Panc1 (cell line): ENCODE measurements at regions not wholly inside any gene's neighbourhood (a gene's known extent, or its start where the extent isn't known, plus 50 kb on each side); places are given as distances from the start of the nearest gene placed in this dataset.

Experiments used
- ATAC-seq: fragments of 200-7000 bp; cut with Tn5 transposase; 2 replicates; pipeline ENCODE4 v1.9.1; 2020; ENCODE audit warnings: mild to moderate bottlenecking, moderate library complexity
- BruUV-seq: library from RNA; stranded (reverse); fragments of 400-500 nt; replicated peaks from 2 replicates; lab custom pipeline; 2021; lab: Mats Ljungman, UMichigan
- CTCF ChIA-PET: fragments of 300-600 bp; sonication (Branson Sonifier 250); formaldehyde crosslinking; loops from one replicate; lab custom pipeline; 2022; ENCODE audit warnings: antibody characterized with exemption; lab: Charles Lee
- POLR2A ChIA-PET: fragments of 300-600 bp; sonication (Branson Sonifier 250); formaldehyde crosslinking; loops from one replicate; lab custom pipeline; 2022; ENCODE audit warnings: antibody characterized with exemption; lab: Charles Lee
- DNase-seq: peaks from one replicate; pipeline ENCODE4 v3.0.0-alpha.2; 2010; ENCODE audit warnings: low read depth, low spot score
- H3K27ac ChIP-seq: 2 replicates; pipeline ENCODE4 v1.5.1; 2011; ENCODE audit warnings: mild to moderate bottlenecking, low read length, inconsistent platforms
- H3K27me3 ChIP-seq: fragments of 200-500 bp; sonication (Bioruptor generic); 2 replicates; pipeline ENCODE4 v1.6.0; 2014; ENCODE audit warnings: low read length, inconsistent platforms; ENCODE audit not compliant: control insufficient read depth, insufficient read depth
- H3K36me3 ChIP-seq: fragments of 200-500 bp; sonication (Bioruptor generic); 2 replicates; pipeline ENCODE4 v1.5.1; 2014; ENCODE audit warnings: inconsistent platforms, mild to moderate bottlenecking, low read length, moderate library complexity; ENCODE audit not compliant: control insufficient read depth, insufficient read depth
- H3K4me1 ChIP-seq: 2 replicates; pipeline ENCODE4 v1.5.1; 2011; ENCODE audit warnings: inconsistent platforms, mild to moderate bottlenecking, low read length, moderate library complexity; ENCODE audit not compliant: control insufficient read depth, insufficient read depth
- H3K4me3 ChIP-seq, 2 experiments: 2 replicates each; pipeline ENCODE4 v1.5.1; 2011 to 2012; ENCODE audit warnings: low read depth in 2 of 2, low read length in 2 of 2, mild to moderate bottlenecking in 2 of 2, inconsistent platforms in 1 of 2, moderate library complexity in 1 of 2
- H3K9me3 ChIP-seq: fragments of 200-500 bp; sonication (Bioruptor generic); 2 replicates; pipeline ENCODE4 v1.5.1; 2014; ENCODE audit warnings: low read depth, mild to moderate bottlenecking, inconsistent platforms, low read length, moderate library complexity; ENCODE audit not compliant: control insufficient read depth, insufficient read depth
- POLR2AphosphoS5 ChIP-seq: IDR thresholded peaks from 2 replicates; pipeline ENCODE4 v1.6.1; 2012; ENCODE audit warnings: mild to moderate bottlenecking, low read depth, low read length, moderate library complexity
- SIN3A ChIP-seq: IDR thresholded peaks from 2 replicates; pipeline ENCODE4 v1.6.1; 2012; ENCODE audit warnings: low read depth, mild to moderate bottlenecking, low read length, moderate library complexity, borderline replicate concordance; ENCODE audit not compliant: insufficient read depth
- TCF7L2 ChIP-seq: IDR thresholded peaks from 2 replicates; pipeline ENCODE4 v1.6.1; 2011; ENCODE audit warnings: mild to moderate bottlenecking, low read depth, low read length, inconsistent platforms
- in situ Hi-C: cut with HindIII; loops from 2 replicates; pipeline ENCODE4 v1.10.0; 2016; ENCODE audit warnings: low sequenced_read_pairs, low pct_unique_long_range_greater_than_20kb
- intact Hi-C: fragments of 100-400 bp; cut with micrococcal nuclease; formaldehyde crosslinking; loops from one replicate; pipeline ENCODE4 v1.10.0; 2022; ENCODE audit not compliant: unreplicated experiment
- TF ChIP-seq, protein P1 (sequence below): fragments of 450-650 bp; IDR thresholded peaks from 2 replicates; pipeline ENCODE4 v1.5.1; 2017; ENCODE audit warnings: mild to moderate bottlenecking
- TF ChIP-seq, protein P2 (sequence below), 2 experiments: IDR thresholded peaks; 2 replicates each; pipeline ENCODE4 v1.6.1; 2011 to 2012; ENCODE audit warnings: low read depth in 2 of 2, control low read depth in 1 of 2, low read length in 1 of 2, mild to moderate bottlenecking in 1 of 2, moderate library complexity in 1 of 2; ENCODE audit not compliant: insufficient read depth in 1 of 2

DNA sequence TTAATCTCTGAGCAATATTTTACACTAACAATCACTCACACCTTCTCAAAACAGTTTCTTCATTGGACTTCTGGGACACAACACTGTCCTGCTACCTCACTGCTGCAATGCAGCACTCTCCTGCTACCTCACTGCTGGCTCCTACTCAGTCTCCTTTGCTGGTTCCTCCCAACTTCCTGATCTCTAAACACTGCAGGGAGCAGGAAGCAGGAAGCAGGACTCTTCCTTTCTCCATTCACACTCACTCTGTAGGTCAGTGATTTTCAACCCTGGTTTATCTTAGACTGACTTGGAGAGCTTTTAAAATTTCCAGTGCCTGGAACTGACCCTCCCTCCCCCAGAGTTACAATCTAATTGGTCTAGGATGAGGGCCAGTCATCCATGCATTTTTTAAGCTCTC is 243.4 kb upstream of the RBBP8 start:
- Histone ChIP-seq H3K9me3 (no peaks in the 10 kb centered on the region), H3K4me1 (no peaks in the 10 kb centered on the region), H3K4me3 (no peak overlapping the region), H3K36me3 (no peaks in the 10 kb centered on the region), H3K27ac (no peak overlapping the region), H3K27me3 (peaks cover 2% of the 10 kb centered on the region; the same call in 1 of the 2 replicates)
- TF ChIP-seq SIN3A (no peak), POLR2AphosphoS5 (no peak), TCF7L2 (no peak)
- TF ChIP-seq, protein P1, sequence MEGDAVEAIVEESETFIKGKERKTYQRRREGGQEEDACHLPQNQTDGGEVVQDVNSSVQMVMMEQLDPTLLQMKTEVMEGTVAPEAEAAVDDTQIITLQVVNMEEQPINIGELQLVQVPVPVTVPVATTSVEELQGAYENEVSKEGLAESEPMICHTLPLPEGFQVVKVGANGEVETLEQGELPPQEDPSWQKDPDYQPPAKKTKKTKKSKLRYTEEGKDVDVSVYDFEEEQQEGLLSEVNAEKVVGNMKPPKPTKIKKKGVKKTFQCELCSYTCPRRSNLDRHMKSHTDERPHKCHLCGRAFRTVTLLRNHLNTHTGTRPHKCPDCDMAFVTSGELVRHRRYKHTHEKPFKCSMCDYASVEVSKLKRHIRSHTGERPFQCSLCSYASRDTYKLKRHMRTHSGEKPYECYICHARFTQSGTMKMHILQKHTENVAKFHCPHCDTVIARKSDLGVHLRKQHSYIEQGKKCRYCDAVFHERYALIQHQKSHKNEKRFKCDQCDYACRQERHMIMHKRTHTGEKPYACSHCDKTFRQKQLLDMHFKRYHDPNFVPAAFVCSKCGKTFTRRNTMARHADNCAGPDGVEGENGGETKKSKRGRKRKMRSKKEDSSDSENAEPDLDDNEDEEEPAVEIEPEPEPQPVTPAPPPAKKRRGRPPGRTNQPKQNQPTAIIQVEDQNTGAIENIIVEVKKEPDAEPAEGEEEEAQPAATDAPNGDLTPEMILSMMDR, result no peak
- TF ChIP-seq, protein P2, sequence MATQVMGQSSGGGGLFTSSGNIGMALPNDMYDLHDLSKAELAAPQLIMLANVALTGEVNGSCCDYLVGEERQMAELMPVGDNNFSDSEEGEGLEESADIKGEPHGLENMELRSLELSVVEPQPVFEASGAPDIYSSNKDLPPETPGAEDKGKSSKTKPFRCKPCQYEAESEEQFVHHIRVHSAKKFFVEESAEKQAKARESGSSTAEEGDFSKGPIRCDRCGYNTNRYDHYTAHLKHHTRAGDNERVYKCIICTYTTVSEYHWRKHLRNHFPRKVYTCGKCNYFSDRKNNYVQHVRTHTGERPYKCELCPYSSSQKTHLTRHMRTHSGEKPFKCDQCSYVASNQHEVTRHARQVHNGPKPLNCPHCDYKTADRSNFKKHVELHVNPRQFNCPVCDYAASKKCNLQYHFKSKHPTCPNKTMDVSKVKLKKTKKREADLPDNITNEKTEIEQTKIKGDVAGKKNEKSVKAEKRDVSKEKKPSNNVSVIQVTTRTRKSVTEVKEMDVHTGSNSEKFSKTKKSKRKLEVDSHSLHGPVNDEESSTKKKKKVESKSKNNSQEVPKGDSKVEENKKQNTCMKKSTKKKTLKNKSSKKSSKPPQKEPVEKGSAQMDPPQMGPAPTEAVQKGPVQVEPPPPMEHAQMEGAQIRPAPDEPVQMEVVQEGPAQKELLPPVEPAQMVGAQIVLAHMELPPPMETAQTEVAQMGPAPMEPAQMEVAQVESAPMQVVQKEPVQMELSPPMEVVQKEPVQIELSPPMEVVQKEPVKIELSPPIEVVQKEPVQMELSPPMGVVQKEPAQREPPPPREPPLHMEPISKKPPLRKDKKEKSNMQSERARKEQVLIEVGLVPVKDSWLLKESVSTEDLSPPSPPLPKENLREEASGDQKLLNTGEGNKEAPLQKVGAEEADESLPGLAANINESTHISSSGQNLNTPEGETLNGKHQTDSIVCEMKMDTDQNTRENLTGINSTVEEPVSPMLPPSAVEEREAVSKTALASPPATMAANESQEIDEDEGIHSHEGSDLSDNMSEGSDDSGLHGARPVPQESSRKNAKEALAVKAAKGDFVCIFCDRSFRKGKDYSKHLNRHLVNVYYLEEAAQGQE (IDR thresholded peaks at IDR 0.05; ENCODE audit: insufficient read depth in 1 of 2, low read depth in 2 of 2, low read length in 1 of 2), result no peak
- DNase-seq, result no peak
- ChIA-PET POLR2A (no interaction called here), CTCF (no interaction called here)
- no TSS peak for BruUV-seq
- intact Hi-C loops, result no loop called here
- ATAC-seq, result no peak
- in situ Hi-C loops, result no loop called here

DNA sequence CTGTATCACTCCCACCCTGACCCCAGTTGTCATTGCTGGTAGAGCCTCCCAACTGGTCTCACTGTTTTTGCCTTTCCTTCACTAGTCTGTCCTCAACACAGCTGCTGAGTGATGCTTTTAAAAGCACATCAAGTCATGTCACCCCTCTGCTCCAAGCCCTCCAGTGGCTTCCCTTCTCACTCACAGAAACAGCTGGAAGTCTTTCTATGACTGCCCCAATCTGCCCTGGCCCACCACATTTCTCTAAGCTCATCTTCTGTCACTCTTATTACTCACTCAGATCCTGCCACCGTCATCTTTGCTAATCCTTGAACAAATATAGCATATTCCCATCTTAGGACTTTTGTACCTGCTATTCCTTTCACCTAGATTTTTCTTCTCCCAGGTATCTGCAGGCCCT is 242.6 kb upstream of the RBBP8 start:
- Histone ChIP-seq H3K9me3 (no peaks in the 10 kb centered on the region), H3K4me3 (no peak overlapping the region), H3K27ac (no peak overlapping the region), H3K27me3 (peaks cover 2% of the 10 kb centered on the region; the same call in 1 of the 2 replicates), H3K4me1 (no peaks in the 10 kb centered on the region), H3K36me3 (no peaks in the 10 kb centered on the region)
- no TSS peak for BruUV-seq
- intact Hi-C loops (no loop called here), in situ Hi-C loops (no loop called here)
- DNase-seq, result no peak
- TF ChIP-seq POLR2AphosphoS5 (no peak), SIN3A (no peak), TCF7L2 (no peak)
- TF ChIP-seq, protein P2 (IDR thresholded peaks at IDR 0.05; ENCODE audit: insufficient read depth in 1 of 2, low read depth in 2 of 2, low read length in 1 of 2), result no peak
- TF ChIP-seq, protein P1, result no peak
- ChIA-PET POLR2A (no interaction called here), CTCF (interaction anchor here (0.6 kb wide), 1 partner anchor 718 kb away, joined by 7 read pairs; no protein-coding TSS in a partner anchor)
- ATAC-seq, result no peak
